Cardiac muscle cell (in vitro differentiated cells and primary cell): ENCODE measurements at regions not wholly inside any gene's neighbourhood (a gene's known extent, or its start where the extent isn't known, plus 50 kb on each side); places are given as distances from the start of the nearest gene placed in this dataset.

Experiments used
- DNase-seq, 2 donors: peaks; one replicate each; pipeline versions ENCODE4 v3.0.0 to v3.0.0-alpha.2; 2010 to 2017; ENCODE audit warnings: low read depth in 1 of 2, low spot score in 1 of 2
- H3K27ac ChIP-seq: fragments of 200-600 bp; sonication (generic); 2 replicates; pipeline ENCODE4 v1.5.1; 2016
- H3K27me3 ChIP-seq: fragments of 200-600 bp; sonication (generic); 2 replicates; pipeline ENCODE4 v1.6.0; 2016; ENCODE audit warnings: control low read depth
- H3K36me3 ChIP-seq: fragments of 200-600 bp; sonication (generic); 2 replicates; pipeline ENCODE4 v1.5.1; 2016; ENCODE audit warnings: control low read depth
- H3K4me1 ChIP-seq: fragments of 200-600 bp; sonication (generic); 2 replicates; pipeline ENCODE4 v1.8.1; 2017; ENCODE audit warnings: low read depth, mild to moderate bottlenecking, mixed run types
- H3K4me3 ChIP-seq: fragments of 200-600 bp; sonication (generic); 2 replicates; pipeline ENCODE4 v1.5.1; 2016; ENCODE audit warnings: mild to moderate bottlenecking
- H3K9me3 ChIP-seq: fragments of 200-600 bp; sonication (generic); 2 replicates; pipeline ENCODE4 v1.5.1; 2017; ENCODE audit warnings: low read depth, mild to moderate bottlenecking, control low read depth
- TF ChIP-seq, protein P1 (sequence below): IDR thresholded peaks from 2 replicates; pipeline ENCODE4 v1.5.1; 2012; ENCODE audit warnings: low read depth, mild to moderate bottlenecking, low read length

- Histone ChIP-seq H3K4me3 (no peak overlapping the region), H3K36me3 (no peaks in the 10 kb centered on the region), H3K4me1 (no peaks in the 10 kb centered on the region), H3K27ac (no peak overlapping the region), H3K27me3 (no peaks in the 10 kb centered on the region), H3K9me3 (no peaks in the 10 kb centered on the region)
- TF ChIP-seq, protein P1, sequence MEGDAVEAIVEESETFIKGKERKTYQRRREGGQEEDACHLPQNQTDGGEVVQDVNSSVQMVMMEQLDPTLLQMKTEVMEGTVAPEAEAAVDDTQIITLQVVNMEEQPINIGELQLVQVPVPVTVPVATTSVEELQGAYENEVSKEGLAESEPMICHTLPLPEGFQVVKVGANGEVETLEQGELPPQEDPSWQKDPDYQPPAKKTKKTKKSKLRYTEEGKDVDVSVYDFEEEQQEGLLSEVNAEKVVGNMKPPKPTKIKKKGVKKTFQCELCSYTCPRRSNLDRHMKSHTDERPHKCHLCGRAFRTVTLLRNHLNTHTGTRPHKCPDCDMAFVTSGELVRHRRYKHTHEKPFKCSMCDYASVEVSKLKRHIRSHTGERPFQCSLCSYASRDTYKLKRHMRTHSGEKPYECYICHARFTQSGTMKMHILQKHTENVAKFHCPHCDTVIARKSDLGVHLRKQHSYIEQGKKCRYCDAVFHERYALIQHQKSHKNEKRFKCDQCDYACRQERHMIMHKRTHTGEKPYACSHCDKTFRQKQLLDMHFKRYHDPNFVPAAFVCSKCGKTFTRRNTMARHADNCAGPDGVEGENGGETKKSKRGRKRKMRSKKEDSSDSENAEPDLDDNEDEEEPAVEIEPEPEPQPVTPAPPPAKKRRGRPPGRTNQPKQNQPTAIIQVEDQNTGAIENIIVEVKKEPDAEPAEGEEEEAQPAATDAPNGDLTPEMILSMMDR, result no peak
- peak in 1 of 2 donors; percentile 56 for DNase-seq
These were observed 58.1 kb upstream of the CCND2 start for GRCh38 chr12:4215229-4216186.

GRCh38 chr12:4214877-4215228, 58.7 kb upstream of the CCND2 start:
- TF ChIP-seq, protein P1, result no peak
- Histone ChIP-seq H3K36me3 (no peaks in the 10 kb centered on the region), H3K27ac (no peak overlapping the region), H3K4me3 (no peak overlapping the region), H3K27me3 (no peaks in the 10 kb centered on the region), H3K9me3 (no peaks in the 10 kb centered on the region), H3K4me1 (no peaks in the 10 kb centered on the region)
- DNase-seq, result no peak

GRCh38 chr12:4213471-4213870, 60.1 kb upstream of the CCND2 start:
- no peak overlapping the region for H3K27ac ChIP-seq
- H3K4me1 ChIP-seq, result no peaks in the 10 kb centered on the region
- TF ChIP-seq, protein P1, result no peak
- no peaks in the 10 kb centered on the region for H3K27me3 ChIP-seq
- H3K9me3 ChIP-seq, result no peaks in the 10 kb centered on the region
- no peak for DNase-seq
- H3K36me3 ChIP-seq, result no peaks in the 10 kb centered on the region
- H3K4me3 ChIP-seq, result no peak overlapping the region

DNA sequence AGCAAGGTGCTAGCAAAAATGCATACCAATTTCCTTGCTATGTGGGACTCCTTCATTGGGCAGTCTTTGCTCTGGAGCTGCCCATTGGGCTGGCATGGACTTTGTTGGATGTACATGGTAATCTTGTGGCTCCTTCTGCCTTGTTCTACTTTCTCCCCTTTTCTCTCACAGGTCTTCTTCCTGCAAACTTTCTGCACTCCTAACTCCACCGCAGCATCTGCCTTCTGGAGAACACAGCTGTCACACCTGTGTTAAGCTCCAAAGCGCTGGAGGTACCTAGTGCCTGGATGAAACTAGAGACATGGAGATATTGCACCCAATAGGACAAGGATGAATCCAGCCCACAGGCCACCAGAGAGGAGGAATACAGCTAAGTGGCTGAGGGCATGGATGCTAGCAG, 60.7 kb upstream of the CCND2 start:
- H3K27me3 ChIP-seq, result no peaks in the 10 kb centered on the region

DNA sequence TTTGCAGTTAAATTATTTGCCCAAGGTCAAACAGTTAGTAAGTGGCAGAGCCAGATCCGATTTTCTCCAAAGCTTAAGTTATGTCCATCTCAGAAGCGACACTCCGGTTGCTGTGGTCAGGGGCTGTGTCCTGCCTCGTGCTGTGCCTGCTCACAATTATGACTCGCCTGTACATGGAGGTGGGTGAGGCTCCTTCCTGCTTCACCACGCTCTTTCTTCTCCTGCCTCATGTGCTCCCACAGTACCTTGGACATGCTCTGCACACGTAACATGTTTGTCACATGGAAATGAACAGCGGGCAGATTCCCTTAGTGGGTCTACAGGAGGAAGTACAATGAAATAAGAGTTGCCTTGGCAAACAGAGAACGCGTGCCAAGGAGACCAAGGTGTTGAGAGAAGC, 62.2 kb upstream of the CCND2 start:
- no peak for DNase-seq
- no peaks in the 10 kb centered on the region for H3K36me3 ChIP-seq
- no peaks in the 10 kb centered on the region for H3K9me3 ChIP-seq
- H3K27ac ChIP-seq, result no peak overlapping the region
- H3K4me1 ChIP-seq, result no peaks in the 10 kb centered on the region
- TF ChIP-seq, protein P1, result no peak
- H3K4me3 ChIP-seq, result no peak overlapping the region
- no peaks in the 10 kb centered on the region for H3K27me3 ChIP-seq

More for the DNA sequence above, 60.7 kb upstream of the CCND2 start:
- Histone ChIP-seq H3K36me3 (no peaks in the 10 kb centered on the region), H3K4me1 (no peaks in the 10 kb centered on the region), H3K9me3 (no peaks in the 10 kb centered on the region), H3K27ac (no peak overlapping the region), H3K4me3 (no peak overlapping the region)
- DNase-seq, result no peak
- TF ChIP-seq, protein P1, result no peak
